ENCODE measurements at regions not wholly inside any gene's neighbourhood (a gene's known extent, or its start where the extent isn't known, plus 50 kb on each side); places are given as distances from the start of the nearest gene placed in this dataset.

DNA sequence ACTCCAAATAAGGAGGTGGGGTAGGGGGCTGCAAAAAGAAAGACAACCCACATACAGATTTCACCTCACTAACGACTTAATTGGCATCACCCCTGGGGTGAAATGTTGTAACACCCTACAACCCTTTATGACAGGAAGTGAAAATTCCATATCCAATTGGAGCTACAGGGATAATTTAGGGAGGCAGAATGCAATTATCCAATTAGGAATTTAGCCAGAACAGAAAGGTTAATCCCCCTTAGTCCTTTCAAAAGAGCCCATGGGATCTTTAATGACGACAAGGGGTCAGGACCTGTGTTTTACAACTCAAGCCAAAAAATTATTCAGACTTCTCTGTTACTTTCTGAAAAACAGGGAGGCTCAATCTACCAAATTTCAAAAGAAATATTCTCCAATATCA lies 1027.1 kb downstream of the TMEM182 start:
- no peak overlapping the region for H3K27ac ChIP-seq
- H3K9me3 ChIP-seq, result no peaks in the 10 kb centered on the region
- TF ChIP-seq EP300 (IDR thresholded peaks at IDR 0.05), result no peak
- no peak overlapping the region for H3K4me3 ChIP-seq
- H3K36me3 ChIP-seq, result no peaks in the 10 kb centered on the region
- DNase-seq (ENCODE audit: low spot score in 2 of 2), result no peak
- WGBS, result 3% methylated on average over 2 of the region's 2 CpGs
- H3K27me3 ChIP-seq, result no peaks in the 10 kb centered on the region
- no peaks in the 10 kb centered on the region for H3K4me1 ChIP-seq

DNA sequence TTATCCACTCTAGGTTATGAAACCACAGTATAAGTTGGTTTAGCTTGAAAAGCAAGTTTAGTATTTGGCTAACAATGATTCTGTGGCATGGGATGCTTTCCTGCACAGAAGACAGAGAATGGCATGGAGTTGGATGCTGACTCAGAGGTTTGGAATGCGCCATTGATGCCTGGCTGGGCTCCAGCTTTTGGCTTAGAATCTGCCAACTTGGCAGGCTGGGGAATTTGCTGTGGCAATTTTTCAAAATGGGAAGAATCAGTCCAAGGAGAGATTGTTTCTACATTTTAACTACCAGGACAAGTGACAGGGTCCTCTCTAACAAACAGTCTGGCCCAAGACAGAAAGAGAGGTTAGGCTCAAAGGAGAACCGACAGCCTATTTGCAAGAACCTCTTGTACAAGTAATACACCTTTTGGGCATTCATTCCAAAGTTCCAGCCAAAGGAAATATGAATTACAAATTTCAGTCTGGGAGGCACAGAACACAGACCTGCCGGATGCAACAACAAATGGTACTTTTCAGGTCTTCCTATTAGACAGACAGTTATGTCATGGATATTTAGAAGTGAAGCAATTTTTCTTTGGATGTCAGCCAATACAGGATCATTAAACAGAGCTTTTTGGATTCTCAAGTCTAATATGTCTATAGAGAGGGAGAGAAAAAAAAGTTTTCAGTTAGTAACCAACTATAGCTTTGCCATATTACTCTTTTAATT lies 1027.7 kb downstream of the TMEM182 start:
- H3K27me3 ChIP-seq, result no peaks in the 10 kb centered on the region
- H3K4me3 ChIP-seq, result no peak overlapping the region
- TF ChIP-seq POLR2A (IDR thresholded peaks at IDR 0.05), result no peak
- TF ChIP-seq CTCF (IDR thresholded peaks at IDR 0.05), result no peak
- no peak for TF ChIP-seq POLR2AphosphoS5 (IDR thresholded peaks at IDR 0.05)
- no peak for TF ChIP-seq EP300 (IDR thresholded peaks at IDR 0.05)
- H3K36me3 ChIP-seq, result no peaks in the 10 kb centered on the region
- WGBS, result 26% methylated on average over 3 of the region's 3 CpGs
- no peaks in the 10 kb centered on the region for H3K4me1 ChIP-seq
- H3K27ac ChIP-seq, result no peak overlapping the region
- DNase-seq (ENCODE audit: low spot score in 2 of 2), result no peak
- no peaks in the 10 kb centered on the region for H3K9me3 ChIP-seq

DNA sequence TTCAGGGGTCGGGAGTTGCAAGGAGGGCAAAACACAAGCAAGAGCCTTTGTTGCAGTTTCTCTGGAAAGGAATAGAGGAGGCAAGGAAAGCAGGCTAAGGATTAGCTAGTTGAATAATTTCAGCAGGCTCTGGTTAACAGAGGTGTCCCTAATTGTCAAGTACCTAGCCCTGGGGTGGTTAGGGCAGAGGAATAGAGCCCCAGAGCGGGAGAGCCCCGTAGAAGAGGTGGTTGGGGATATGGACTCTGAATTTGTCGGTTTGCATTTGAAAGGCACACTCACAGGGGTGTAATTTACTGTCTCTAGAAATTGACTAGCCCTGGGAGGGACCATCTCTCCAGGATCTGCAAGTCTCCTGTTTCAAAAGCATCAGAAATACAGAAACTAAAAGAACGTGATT lies 1030.2 kb downstream of the TMEM182 start:
- no peak for DNase-seq (ENCODE audit: low spot score in 2 of 2)
- no peaks in the 10 kb centered on the region for H3K36me3 ChIP-seq
- H3K27ac ChIP-seq, result no peak overlapping the region
- H3K4me1 ChIP-seq, result no peaks in the 10 kb centered on the region
- H3K4me3 ChIP-seq, result no peak overlapping the region
- H3K27me3 ChIP-seq, result no peaks in the 10 kb centered on the region
- H3K9me3 ChIP-seq, result no peaks in the 10 kb centered on the region
- TF ChIP-seq POLR2AphosphoS5 (IDR thresholded peaks at IDR 0.05), result no peak
- no peak for TF ChIP-seq CTCF (IDR thresholded peaks at IDR 0.05)
- TF ChIP-seq EP300 (IDR thresholded peaks at IDR 0.05), result no peak
- no peak for TF ChIP-seq POLR2A (IDR thresholded peaks at IDR 0.05)
- WGBS, result 28% methylated on average over 5 of the region's 5 CpGs

DNA sequence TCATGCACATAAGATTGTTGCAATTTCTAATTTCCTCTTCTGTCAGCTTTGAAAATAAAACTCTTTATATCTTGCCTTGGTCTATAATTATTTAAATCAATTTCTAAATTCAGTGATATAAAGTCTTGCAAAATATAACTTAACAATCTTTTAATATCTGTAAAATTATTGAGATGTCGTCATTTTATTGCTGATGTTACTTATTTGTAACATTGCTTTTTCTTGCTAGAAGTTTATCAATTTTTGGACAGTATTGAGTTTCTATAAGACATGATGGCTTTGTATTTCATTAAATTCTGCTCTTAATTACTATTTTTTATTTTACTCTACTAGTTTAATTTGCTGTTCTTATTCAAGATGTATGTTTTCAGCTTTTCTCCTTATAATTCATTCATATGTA lies 1036.5 kb downstream of the TMEM182 start:
- Histone ChIP-seq H3K27ac (no peak overlapping the region), H3K27me3 (no peaks in the 10 kb centered on the region), H3K36me3 (no peaks in the 10 kb centered on the region), H3K4me3 (no peak overlapping the region), H3K9me3 (peaks cover 4% of the 10 kb centered on the region), H3K4me1 (no peaks in the 10 kb centered on the region)
- 80% methylated on average over 1 of the region's 1 CpG for WGBS
- no peak for DNase-seq (ENCODE audit: low spot score in 2 of 2)
- TF ChIP-seq EP300 (IDR thresholded peaks at IDR 0.05) (no peak), CTCF (IDR thresholded peaks at IDR 0.05) (no peak), POLR2A (IDR thresholded peaks at IDR 0.05) (no peak), POLR2AphosphoS5 (IDR thresholded peaks at IDR 0.05) (no peak)

GRCh38 chr2:103804013-103804412 lies 1042.2 kb downstream of the TMEM182 start:
- TF ChIP-seq POLR2AphosphoS5 (IDR thresholded peaks at IDR 0.05) (no peak), POLR2A (IDR thresholded peaks at IDR 0.05) (no peak), EP300 (IDR thresholded peaks at IDR 0.05) (no peak), CTCF (IDR thresholded peaks at IDR 0.05) (no peak)
- Histone ChIP-seq H3K9me3 (peaks cover 4% of the 10 kb centered on the region), H3K27me3 (no peaks in the 10 kb centered on the region), H3K4me3 (no peak overlapping the region), H3K4me1 (no peaks in the 10 kb centered on the region), H3K27ac (no peak overlapping the region), H3K36me3 (no peaks in the 10 kb centered on the region)
- no peak for DNase-seq (ENCODE audit: low spot score in 2 of 2)
- 47% methylated on average over 1 of the region's 1 CpG for WGBS

DNA sequence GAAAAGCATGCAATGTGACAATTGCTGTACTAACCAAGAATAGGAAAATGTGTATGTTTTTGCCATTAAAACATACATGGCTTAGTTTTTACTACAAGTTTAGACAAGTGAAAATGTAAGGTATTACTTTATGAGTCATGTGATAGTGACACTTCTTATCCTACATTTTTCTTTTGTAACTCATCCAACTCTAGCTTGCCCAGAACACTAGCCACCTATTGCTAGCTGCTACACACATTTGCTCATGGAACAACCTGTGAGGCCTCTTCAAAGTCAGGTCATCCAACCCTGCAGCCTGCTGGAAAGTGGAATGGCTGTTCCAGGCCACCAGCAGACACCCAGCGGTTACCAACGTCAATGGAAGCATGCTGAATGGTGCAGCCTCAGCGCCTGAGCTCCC lies 1043.9 kb downstream of the TMEM182 start:
- no peak for DNase-seq (ENCODE audit: low spot score in 2 of 2)
- TF ChIP-seq EP300 (IDR thresholded peaks at IDR 0.05) (no peak), POLR2A (IDR thresholded peaks at IDR 0.05) (no peak), POLR2AphosphoS5 (IDR thresholded peaks at IDR 0.05) (no peak), CTCF (IDR thresholded peaks at IDR 0.05) (no peak)
- H3K4me1 ChIP-seq, result no peaks in the 10 kb centered on the region
- WGBS, result 89% methylated on average over 3 of the region's 3 CpGs
- H3K27ac ChIP-seq, result no peak overlapping the region
- peaks cover 4% of the 10 kb centered on the region for H3K9me3 ChIP-seq
- H3K27me3 ChIP-seq, result no peaks in the 10 kb centered on the region
- H3K4me3 ChIP-seq, result no peak overlapping the region
- H3K36me3 ChIP-seq, result no peaks in the 10 kb centered on the region
